Ishikawa (cell line): ENCODE measurements at regions not wholly inside any gene's neighbourhood (a gene's known extent, or its start where the extent isn't known, plus 50 kb on each side); places are given as distances from the start of the nearest gene placed in this dataset.

Experiments
- CEBPB ChIP-seq: IDR thresholded peaks from 2 replicates; pipeline ENCODE4 v1.6.1; 2012
- EGR1 ChIP-seq: IDR thresholded peaks from 2 replicates; pipeline ENCODE4 v1.6.1; 2012
- EP300 ChIP-seq: IDR thresholded peaks from 2 replicates; pipeline ENCODE4 v1.6.1; 2012; ENCODE audit warnings: borderline replicate concordance
- FOXM1 ChIP-seq: IDR thresholded peaks from 2 replicates; pipeline ENCODE4 v1.6.1; 2012; ENCODE audit warnings: low read depth, borderline replicate concordance
- NFIC ChIP-seq: IDR thresholded peaks from 2 replicates; pipeline ENCODE4 v1.6.1; 2012
- RAD21 ChIP-seq: IDR thresholded peaks from 2 replicates; pipeline ENCODE4 v1.6.1; 2012; ENCODE audit warnings: low read depth
- TAF1 ChIP-seq: IDR thresholded peaks from 2 replicates; pipeline ENCODE4 v1.6.1; 2012; ENCODE audit warnings: low read depth, mild to moderate bottlenecking
- TEAD4 ChIP-seq: IDR thresholded peaks from 2 replicates; pipeline ENCODE4 v1.6.1; 2012
- TF ChIP-seq, protein P1 (sequence below): IDR thresholded peaks from 2 replicates; pipeline ENCODE4 v1.6.1; 2012; ENCODE audit warnings: low read depth, mild to moderate bottlenecking
- TF ChIP-seq, protein P2 (sequence below): IDR thresholded peaks from 2 replicates; pipeline ENCODE4 v1.6.1; 2012

DNA sequence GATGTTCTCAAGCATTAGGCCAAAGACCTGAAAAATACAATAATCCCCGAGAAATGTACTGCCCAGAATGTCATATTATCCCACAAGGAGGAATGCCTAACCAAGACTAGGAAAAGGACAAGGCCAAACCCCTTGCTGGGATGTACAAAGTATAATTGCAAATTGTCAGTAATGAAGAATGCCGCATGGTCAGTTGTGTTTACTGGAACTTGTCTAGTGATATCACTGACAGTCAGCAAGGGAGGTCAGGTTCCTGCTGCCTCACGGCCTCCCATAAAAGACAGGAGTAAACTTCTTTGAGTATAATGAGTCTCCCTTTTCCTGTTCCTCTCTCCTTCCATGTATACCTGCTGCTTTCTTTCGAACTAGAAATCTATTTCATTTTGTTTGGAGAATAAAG is 222.8 kb downstream of the RHOU start:
- TF ChIP-seq TEAD4, result no peak
- TF ChIP-seq, protein P1, sequence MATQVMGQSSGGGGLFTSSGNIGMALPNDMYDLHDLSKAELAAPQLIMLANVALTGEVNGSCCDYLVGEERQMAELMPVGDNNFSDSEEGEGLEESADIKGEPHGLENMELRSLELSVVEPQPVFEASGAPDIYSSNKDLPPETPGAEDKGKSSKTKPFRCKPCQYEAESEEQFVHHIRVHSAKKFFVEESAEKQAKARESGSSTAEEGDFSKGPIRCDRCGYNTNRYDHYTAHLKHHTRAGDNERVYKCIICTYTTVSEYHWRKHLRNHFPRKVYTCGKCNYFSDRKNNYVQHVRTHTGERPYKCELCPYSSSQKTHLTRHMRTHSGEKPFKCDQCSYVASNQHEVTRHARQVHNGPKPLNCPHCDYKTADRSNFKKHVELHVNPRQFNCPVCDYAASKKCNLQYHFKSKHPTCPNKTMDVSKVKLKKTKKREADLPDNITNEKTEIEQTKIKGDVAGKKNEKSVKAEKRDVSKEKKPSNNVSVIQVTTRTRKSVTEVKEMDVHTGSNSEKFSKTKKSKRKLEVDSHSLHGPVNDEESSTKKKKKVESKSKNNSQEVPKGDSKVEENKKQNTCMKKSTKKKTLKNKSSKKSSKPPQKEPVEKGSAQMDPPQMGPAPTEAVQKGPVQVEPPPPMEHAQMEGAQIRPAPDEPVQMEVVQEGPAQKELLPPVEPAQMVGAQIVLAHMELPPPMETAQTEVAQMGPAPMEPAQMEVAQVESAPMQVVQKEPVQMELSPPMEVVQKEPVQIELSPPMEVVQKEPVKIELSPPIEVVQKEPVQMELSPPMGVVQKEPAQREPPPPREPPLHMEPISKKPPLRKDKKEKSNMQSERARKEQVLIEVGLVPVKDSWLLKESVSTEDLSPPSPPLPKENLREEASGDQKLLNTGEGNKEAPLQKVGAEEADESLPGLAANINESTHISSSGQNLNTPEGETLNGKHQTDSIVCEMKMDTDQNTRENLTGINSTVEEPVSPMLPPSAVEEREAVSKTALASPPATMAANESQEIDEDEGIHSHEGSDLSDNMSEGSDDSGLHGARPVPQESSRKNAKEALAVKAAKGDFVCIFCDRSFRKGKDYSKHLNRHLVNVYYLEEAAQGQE, result no peak
- TF ChIP-seq EP300, result no peak
- no peak for TF ChIP-seq CEBPB
- TF ChIP-seq, protein P2, sequence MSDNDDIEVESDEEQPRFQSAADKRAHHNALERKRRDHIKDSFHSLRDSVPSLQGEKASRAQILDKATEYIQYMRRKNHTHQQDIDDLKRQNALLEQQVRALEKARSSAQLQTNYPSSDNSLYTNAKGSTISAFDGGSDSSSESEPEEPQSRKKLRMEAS, result no peak
- no peak for TF ChIP-seq FOXM1
- no peak for TF ChIP-seq RAD21
- TF ChIP-seq TAF1, result no peak
- no peak for TF ChIP-seq NFIC
- TF ChIP-seq EGR1, result no peak
